ENCODE measurements at regions not wholly inside any gene's neighbourhood (a gene's known extent, or its start where the extent isn't known, plus 50 kb on each side); places are given as distances from the start of the nearest gene placed in this dataset.

DNA sequence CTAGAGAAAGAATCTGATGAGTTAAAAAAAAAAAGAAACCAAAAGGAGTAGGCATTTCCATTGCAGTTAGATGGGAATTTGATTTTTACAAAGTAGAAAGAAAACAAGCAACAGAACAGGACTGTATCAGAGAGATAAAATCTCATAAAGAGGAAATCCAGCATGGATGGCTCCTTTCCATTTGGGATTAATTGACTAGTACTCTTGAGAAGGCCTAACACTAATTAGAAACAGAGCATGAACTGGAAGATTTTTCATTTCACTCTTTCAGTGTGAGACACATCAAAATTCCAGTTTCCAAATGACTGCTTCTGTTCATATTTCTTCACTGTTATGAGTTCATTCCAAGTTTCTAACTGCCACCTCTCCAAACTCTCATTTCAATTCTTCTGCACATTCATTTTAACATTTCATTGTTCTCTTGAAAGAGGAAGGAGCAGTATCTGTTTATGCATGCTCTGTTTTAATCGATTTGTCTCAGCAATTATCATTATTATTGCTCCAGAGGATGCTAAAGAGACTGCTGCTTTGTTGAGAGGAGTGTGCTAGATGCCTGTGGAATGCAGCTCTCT, 108.8 kb upstream of the PIEZO2 start:
- Histone ChIP-seq H3K27ac (ENCODE audit: insufficient read depth in 1 of 2, low read depth in 1 of 2, low read length in 2 of 2, poor library complexity in 1 of 2, severe bottlenecking in 2 of 2) (no peak overlapping the region), H3K4me1 (ENCODE audit: control extremely low read depth in 1 of 4, control insufficient read depth in 4 of 4, insufficient read depth in 4 of 4, low read length in 3 of 4) (no peaks in the 10 kb centered on the region), H3K36me3 (ENCODE audit: control insufficient read depth in 4 of 4, insufficient read depth in 4 of 4, low read length in 3 of 4) (no peaks in the 10 kb centered on the region), H3K4me3 (ENCODE audit: control insufficient read depth in 1 of 7, extremely low read depth in 1 of 7, insufficient read depth in 4 of 7, low read depth in 2 of 7, low read length in 6 of 7) (no peak overlapping the region), H3K27me3 (replicated peaks in 2 of 5; ENCODE audit: control insufficient read depth in 4 of 5, insufficient read depth in 5 of 5, low read length in 4 of 5) (peaks cover 0 to 2% (median 0%) of the 10 kb centered on the region in 5 experiments), H3K9me3 (ENCODE audit: control extremely low read depth in 1 of 5, control insufficient read depth in 4 of 5, insufficient read depth in 2 of 5, low read depth in 1 of 5, low read length in 4 of 5) (peaks cover 0 to 2% (median 0%) of the 10 kb centered on the region in 5 experiments)
- no peak for DNase-seq
- POLR2A ChIA-PET: no interaction called here
- no CpG with 5 or more reads among the region's 1 CpG for WGBS (ENCODE audit: insufficient coverage)
- CTCF ChIA-PET: interaction anchor here (0.5 kb wide), 1 partner anchor 427 kb away, joined by 3 read pairs; no protein-coding TSS in a partner anchor

DNA sequence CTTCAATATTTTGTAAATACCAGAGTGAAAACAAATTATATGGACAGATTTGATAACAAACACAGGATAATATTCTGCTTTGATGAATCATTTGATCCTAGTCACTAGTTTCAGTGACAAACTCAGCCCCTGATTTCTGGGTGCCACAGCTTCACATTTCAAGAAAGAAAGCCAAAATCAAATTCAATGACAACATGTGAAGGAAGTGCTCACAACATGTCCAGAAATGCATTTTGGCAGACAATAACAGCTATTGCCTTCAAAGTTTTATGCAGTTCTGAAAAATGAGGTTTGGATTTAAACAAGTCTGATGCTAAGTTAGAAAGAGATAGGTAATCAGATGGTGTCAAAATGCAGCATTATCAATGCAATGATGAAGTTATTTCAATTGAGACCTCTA, 106.9 kb upstream of the PIEZO2 start:
- CTCF ChIA-PET: no interaction called here
- Histone ChIP-seq H3K9me3 (ENCODE audit: control extremely low read depth in 1 of 5, control insufficient read depth in 4 of 5, insufficient read depth in 2 of 5, low read depth in 1 of 5, low read length in 4 of 5) (no peaks in the 10 kb centered on the region), H3K4me3 (ENCODE audit: control insufficient read depth in 1 of 7, extremely low read depth in 1 of 7, insufficient read depth in 4 of 7, low read depth in 2 of 7, low read length in 6 of 7) (no peak overlapping the region), H3K27me3 (replicated peaks in 2 of 5; ENCODE audit: control insufficient read depth in 4 of 5, insufficient read depth in 5 of 5, low read length in 4 of 5) (peaks cover 0 to 2% (median 0%) of the 10 kb centered on the region in 5 experiments), H3K4me1 (ENCODE audit: control extremely low read depth in 1 of 4, control insufficient read depth in 4 of 4, insufficient read depth in 4 of 4, low read length in 3 of 4) (no peaks in the 10 kb centered on the region), H3K36me3 (ENCODE audit: control insufficient read depth in 4 of 4, insufficient read depth in 4 of 4, low read length in 3 of 4) (no peaks in the 10 kb centered on the region), H3K27ac (ENCODE audit: insufficient read depth in 1 of 2, low read depth in 1 of 2, low read length in 2 of 2, poor library complexity in 1 of 2, severe bottlenecking in 2 of 2) (no peak overlapping the region)
- POLR2A ChIA-PET: no interaction called here
- DNase-seq: no peak

DNA sequence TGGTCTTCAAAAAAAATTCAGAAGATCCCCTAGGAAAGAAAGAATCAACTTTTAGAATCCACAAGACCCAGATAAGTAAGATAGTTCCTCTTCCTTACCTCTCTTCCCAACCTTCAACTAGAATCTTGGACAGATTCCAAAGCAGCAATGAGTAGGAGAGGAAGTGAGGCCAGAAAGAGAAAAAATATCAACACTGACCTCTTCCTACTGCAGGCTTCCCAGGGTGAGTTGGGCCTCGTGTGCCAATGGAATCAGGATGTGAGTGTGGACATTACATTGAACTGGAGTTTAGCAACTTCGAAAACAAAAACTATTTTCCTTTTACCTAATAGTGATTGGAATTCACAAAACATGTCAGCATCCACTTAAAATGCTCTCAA, 102.5 kb upstream of the PIEZO2 start:
- no peaks in the 10 kb centered on the region for H3K27me3 ChIP-seq (replicated peaks in 2 of 5; ENCODE audit: control insufficient read depth in 4 of 5, insufficient read depth in 5 of 5, low read length in 4 of 5)
- no peak overlapping the region for H3K4me3 ChIP-seq (ENCODE audit: control insufficient read depth in 1 of 7, extremely low read depth in 1 of 7, insufficient read depth in 4 of 7, low read depth in 2 of 7, low read length in 6 of 7)
- no peaks in the 10 kb centered on the region for H3K9me3 ChIP-seq (ENCODE audit: control extremely low read depth in 1 of 5, control insufficient read depth in 4 of 5, insufficient read depth in 2 of 5, low read depth in 1 of 5, low read length in 4 of 5)
- CTCF ChIA-PET: no interaction called here
- POLR2A ChIA-PET: no interaction called here
- DNase-seq: no peak
- WGBS (ENCODE audit: insufficient coverage): no CpG with 5 or more reads among the region's 2 CpGs
- H3K36me3 ChIP-seq (ENCODE audit: control insufficient read depth in 4 of 4, insufficient read depth in 4 of 4, low read length in 3 of 4): no peaks in the 10 kb centered on the region
- no peaks in the 10 kb centered on the region for H3K4me1 ChIP-seq (ENCODE audit: control extremely low read depth in 1 of 4, control insufficient read depth in 4 of 4, insufficient read depth in 4 of 4, low read length in 3 of 4)
- no peak overlapping the region for H3K27ac ChIP-seq (ENCODE audit: insufficient read depth in 1 of 2, low read depth in 1 of 2, low read length in 2 of 2, poor library complexity in 1 of 2, severe bottlenecking in 2 of 2)

DNA sequence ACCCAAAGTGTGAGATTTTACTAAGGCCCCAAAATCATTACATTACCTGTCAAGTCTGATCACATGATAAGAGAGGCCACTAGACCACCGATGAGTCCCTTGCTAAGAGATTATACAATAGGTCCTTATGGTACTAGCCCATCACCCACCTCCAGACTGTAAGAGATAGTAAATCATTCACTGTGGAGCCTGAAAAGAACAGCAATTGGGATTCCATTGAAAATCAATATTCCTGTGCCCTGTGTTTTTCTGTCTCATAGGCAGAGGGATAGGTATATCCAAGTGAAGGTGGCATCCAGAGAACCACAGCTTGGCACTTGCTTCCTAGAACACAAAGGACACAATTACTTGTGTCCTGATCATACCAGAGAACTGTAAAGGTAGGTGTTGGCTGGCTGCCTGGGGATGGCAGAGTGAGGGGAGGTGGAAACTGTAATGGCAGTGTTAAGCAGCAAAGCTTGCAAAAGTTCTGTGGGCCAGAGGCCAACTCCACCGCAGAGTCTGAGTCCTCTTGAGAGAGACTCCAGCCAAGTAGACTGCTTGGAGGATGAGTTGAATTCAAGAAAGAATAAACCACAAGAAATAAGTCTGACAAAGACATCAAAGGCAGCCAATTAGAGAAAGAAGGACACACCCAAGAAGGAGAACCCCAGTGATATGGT, 102.0 kb upstream of the PIEZO2 start:
- POLR2A ChIA-PET: no interaction called here
- Histone ChIP-seq H3K27ac (ENCODE audit: insufficient read depth in 1 of 2, low read depth in 1 of 2, low read length in 2 of 2, poor library complexity in 1 of 2, severe bottlenecking in 2 of 2) (no peak overlapping the region), H3K4me1 (ENCODE audit: control extremely low read depth in 1 of 4, control insufficient read depth in 4 of 4, insufficient read depth in 4 of 4, low read length in 3 of 4) (no peaks in the 10 kb centered on the region), H3K4me3 (ENCODE audit: control insufficient read depth in 1 of 7, extremely low read depth in 1 of 7, insufficient read depth in 4 of 7, low read depth in 2 of 7, low read length in 6 of 7) (no peak overlapping the region), H3K27me3 (replicated peaks in 2 of 5; ENCODE audit: control insufficient read depth in 4 of 5, insufficient read depth in 5 of 5, low read length in 4 of 5) (no peaks in the 10 kb centered on the region), H3K36me3 (ENCODE audit: control insufficient read depth in 4 of 4, insufficient read depth in 4 of 4, low read length in 3 of 4) (no peaks in the 10 kb centered on the region), H3K9me3 (ENCODE audit: control extremely low read depth in 1 of 5, control insufficient read depth in 4 of 5, insufficient read depth in 2 of 5, low read depth in 1 of 5, low read length in 4 of 5) (no peaks in the 10 kb centered on the region)
- CTCF ChIA-PET: no interaction called here
- whole genome bisulfite sequencing (ENCODE audit: insufficient coverage): 100% methylated on average over 1 of the region's 2 CpGs
- no peak for DNase-seq

DNA sequence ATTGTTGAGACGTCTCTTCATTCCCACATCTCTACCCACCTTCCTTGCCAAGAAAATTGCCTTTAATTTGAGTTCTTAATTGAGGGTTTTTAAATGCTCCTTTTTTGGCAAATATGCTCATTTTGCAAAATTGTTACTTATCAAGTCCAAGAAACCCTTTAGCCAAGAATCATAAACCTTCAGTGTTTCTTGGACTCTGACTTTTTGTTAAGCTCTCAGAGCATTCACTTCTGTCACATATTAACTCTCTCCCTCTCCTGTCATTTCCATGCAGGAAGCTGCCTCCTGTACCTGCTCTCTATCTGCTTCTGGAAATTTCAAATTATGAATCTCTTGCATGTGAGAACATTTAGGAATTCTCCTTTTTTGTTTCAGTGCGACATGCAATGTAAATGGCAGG, 100.0 kb upstream of the PIEZO2 start:
- WGBS (ENCODE audit: insufficient coverage): 100% methylated on average over 1 of the region's 2 CpGs
- POLR2A ChIA-PET: no interaction called here

DNA sequence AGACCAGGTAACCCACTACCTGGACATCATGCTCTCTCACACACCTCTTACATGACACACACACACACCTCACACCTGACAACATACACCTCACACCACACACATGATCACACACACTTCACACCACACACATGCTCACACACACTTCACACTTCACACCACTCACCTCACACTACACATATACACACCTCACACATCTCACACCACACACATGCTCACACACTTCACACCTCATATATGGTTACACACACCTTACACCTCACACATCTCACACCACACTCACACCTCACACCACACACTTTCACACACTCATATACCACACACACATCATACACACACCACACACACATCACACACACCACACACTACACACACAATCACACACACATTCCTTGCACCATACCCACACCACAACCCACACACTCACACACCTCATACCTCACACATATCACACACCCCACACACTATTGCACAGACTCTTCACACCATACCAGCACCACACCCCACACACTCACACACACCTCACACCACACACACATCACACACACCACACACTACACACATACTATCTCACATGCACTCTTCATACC, 98.1 kb upstream of the PIEZO2 start:
- peak in 2 of 3 donors; percentile 9 to 15 for DNase-seq
- Histone ChIP-seq H3K27me3 (replicated peaks in 2 of 5; ENCODE audit: control insufficient read depth in 4 of 5, insufficient read depth in 5 of 5, low read length in 4 of 5) (no peaks in the 10 kb centered on the region), H3K36me3 (ENCODE audit: control insufficient read depth in 4 of 4, insufficient read depth in 4 of 4, low read length in 3 of 4) (no peaks in the 10 kb centered on the region), H3K4me1 (ENCODE audit: control extremely low read depth in 1 of 4, control insufficient read depth in 4 of 4, insufficient read depth in 4 of 4, low read length in 3 of 4) (no peaks in the 10 kb centered on the region), H3K27ac (ENCODE audit: insufficient read depth in 1 of 2, low read depth in 1 of 2, low read length in 2 of 2, poor library complexity in 1 of 2, severe bottlenecking in 2 of 2) (no peak overlapping the region), H3K9me3 (ENCODE audit: control extremely low read depth in 1 of 5, control insufficient read depth in 4 of 5, insufficient read depth in 2 of 5, low read depth in 1 of 5, low read length in 4 of 5) (no peaks in the 10 kb centered on the region), H3K4me3 (ENCODE audit: control insufficient read depth in 1 of 7, extremely low read depth in 1 of 7, insufficient read depth in 4 of 7, low read depth in 2 of 7, low read length in 6 of 7) (no peak overlapping the region)
- POLR2A ChIA-PET: no interaction called here
- CTCF ChIA-PET: no interaction called here

More for the DNA sequence above, 100.0 kb upstream of the PIEZO2 start:
- Histone ChIP-seq H3K27ac (ENCODE audit: insufficient read depth in 1 of 2, low read depth in 1 of 2, low read length in 2 of 2, poor library complexity in 1 of 2, severe bottlenecking in 2 of 2) (no peak overlapping the region), H3K9me3 (ENCODE audit: control extremely low read depth in 1 of 5, control insufficient read depth in 4 of 5, insufficient read depth in 2 of 5, low read depth in 1 of 5, low read length in 4 of 5) (no peaks in the 10 kb centered on the region), H3K36me3 (ENCODE audit: control insufficient read depth in 4 of 4, insufficient read depth in 4 of 4, low read length in 3 of 4) (no peaks in the 10 kb centered on the region), H3K4me1 (ENCODE audit: control extremely low read depth in 1 of 4, control insufficient read depth in 4 of 4, insufficient read depth in 4 of 4, low read length in 3 of 4) (no peaks in the 10 kb centered on the region), H3K27me3 (replicated peaks in 2 of 5; ENCODE audit: control insufficient read depth in 4 of 5, insufficient read depth in 5 of 5, low read length in 4 of 5) (no peaks in the 10 kb centered on the region), H3K4me3 (ENCODE audit: control insufficient read depth in 1 of 7, extremely low read depth in 1 of 7, insufficient read depth in 4 of 7, low read depth in 2 of 7, low read length in 6 of 7) (no peak overlapping the region)
- DNase-seq: no peak
- CTCF ChIA-PET: no interaction called here

DNA sequence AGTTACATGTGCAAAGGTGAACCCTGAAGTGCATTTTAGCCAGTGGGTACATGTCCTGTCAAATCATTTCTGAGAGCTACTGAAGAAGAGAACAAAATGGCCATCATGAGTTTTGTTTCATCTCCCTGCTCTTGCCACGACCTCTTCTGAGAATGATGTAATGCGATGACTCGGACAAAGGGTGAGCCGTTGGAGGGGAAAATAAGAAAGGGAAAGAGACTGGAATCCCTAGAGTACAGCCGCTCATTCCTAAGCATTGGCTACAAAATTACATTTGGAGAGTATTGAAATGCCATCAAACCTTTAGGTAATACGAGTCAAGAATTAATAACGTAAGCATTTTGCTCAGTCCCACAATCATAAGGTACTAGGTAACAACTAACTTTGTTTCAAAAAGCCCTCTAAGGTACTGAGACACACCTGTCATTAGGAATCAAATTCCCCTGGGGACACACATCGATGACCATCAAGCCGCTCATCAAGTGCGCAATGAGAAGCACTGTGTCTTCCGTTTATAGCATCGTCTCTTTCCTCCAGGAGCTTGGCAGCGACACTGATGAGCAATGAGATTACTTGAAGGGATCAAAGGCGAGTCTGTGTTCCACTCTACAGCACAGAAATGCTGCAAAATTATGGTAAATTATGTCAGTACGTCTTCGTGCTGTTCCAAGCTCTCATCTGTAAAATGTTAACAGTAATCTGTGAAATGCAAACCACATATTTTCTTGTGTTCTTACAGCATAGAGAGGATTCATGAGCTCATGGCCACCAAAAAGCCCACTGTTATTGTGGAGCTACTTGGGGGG, 97.3 kb upstream of the PIEZO2 start:
- no peak for DNase-seq
- WGBS (ENCODE audit: insufficient coverage): 96% methylated on average over 16 of the region's 16 CpGs
- POLR2A ChIA-PET: no interaction called here

More for the DNA sequence above, 97.3 kb upstream of the PIEZO2 start:
- Histone ChIP-seq H3K4me1 (ENCODE audit: control extremely low read depth in 1 of 4, control insufficient read depth in 4 of 4, insufficient read depth in 4 of 4, low read length in 3 of 4) (no peaks in the 10 kb centered on the region), H3K9me3 (ENCODE audit: control extremely low read depth in 1 of 5, control insufficient read depth in 4 of 5, insufficient read depth in 2 of 5, low read depth in 1 of 5, low read length in 4 of 5) (no peaks in the 10 kb centered on the region), H3K36me3 (ENCODE audit: control insufficient read depth in 4 of 4, insufficient read depth in 4 of 4, low read length in 3 of 4) (no peaks in the 10 kb centered on the region), H3K27ac (ENCODE audit: insufficient read depth in 1 of 2, low read depth in 1 of 2, low read length in 2 of 2, poor library complexity in 1 of 2, severe bottlenecking in 2 of 2) (no peak overlapping the region), H3K27me3 (replicated peaks in 2 of 5; ENCODE audit: control insufficient read depth in 4 of 5, insufficient read depth in 5 of 5, low read length in 4 of 5) (no peaks in the 10 kb centered on the region), H3K4me3 (ENCODE audit: control insufficient read depth in 1 of 7, extremely low read depth in 1 of 7, insufficient read depth in 4 of 7, low read depth in 2 of 7, low read length in 6 of 7) (no peak overlapping the region)
- CTCF ChIA-PET: no interaction called here
